Endothelial cell of umbilical vein (primary cell): ENCODE measurements at regions not wholly inside any gene's neighbourhood (a gene's known extent, or its start where the extent isn't known, plus 50 kb on each side); places are given as distances from the start of the nearest gene placed in this dataset.
"Not testable (repeated sequence)": the region's sequence is repeated elsewhere in the genome, so short reads cannot be mapped to it uniquely, and the experiment has no call there.

Experiments
- BruUV-seq: library from RNA; stranded (reverse); fragments of 400-500 nt; replicated peaks from 2 replicates; lab custom pipeline; 2021; lab: Mats Ljungman, UMichigan
- CTCF ChIA-PET: fragments of 300-600, 350-600 bp; sonication (Branson Sonifier 250); formaldehyde crosslinking; loops from one replicate; lab custom pipeline; 2021; ENCODE audit warnings: antibody characterized with exemption, inconsistent platforms; lab: Charles Lee
- POLR2A ChIA-PET: fragments of 300-600, 350-600 bp; sonication (Branson Sonifier 250); formaldehyde crosslinking; loops from one replicate; lab custom pipeline; 2021; ENCODE audit warnings: antibody characterized with exemption, inconsistent platforms; lab: Charles Lee
- DNase-seq: peaks from one replicate; pipeline ENCODE4 v3.0.0-alpha.2; 2011; ENCODE audit warnings: low read depth, low spot score
- FAIRE-seq: peaks from 2 replicates; lab custom pipeline; 2011; peaks lifted over from hg19 to GRCh38; lab: Jason Lieb, UNC
- H2AFZ ChIP-seq: 2 replicates; pipeline ENCODE4 v1.6.0; 2012; ENCODE audit warnings: low read depth, low read length, control low read depth, inconsistent platforms
- H3K27ac ChIP-seq: 2 replicates; pipeline ENCODE4 v1.5.1; 2011; ENCODE audit warnings: low read depth, mild to moderate bottlenecking, control low read depth, low read length, moderate library complexity; ENCODE audit not compliant: insufficient read depth
- H3K27me3 ChIP-seq, 2 experiments: 2 replicates each; pipeline versions ENCODE4 v1.6.0 to v1.6.1; 2011; ENCODE audit warnings: low read length in 2 of 2, mixed read lengths in 1 of 2; ENCODE audit not compliant: control insufficient read depth in 2 of 2, insufficient read depth in 2 of 2
- H3K36me3 ChIP-seq, 2 experiments: 2 replicates in 1 of 2; 3 replicates in 1 of 2; pipeline ENCODE4 v1.5.1; 2011; ENCODE audit warnings: low read length in 2 of 2, mild to moderate bottlenecking in 1 of 2, moderate library complexity in 1 of 2; ENCODE audit not compliant: control insufficient read depth in 2 of 2, insufficient read depth in 2 of 2; ENCODE audit errors: extremely low read depth in 1 of 2
- H3K4me1 ChIP-seq: 3 replicates; pipeline ENCODE4 v1.5.1; 2011; ENCODE audit warnings: mild to moderate bottlenecking, low read length; ENCODE audit not compliant: control insufficient read depth, insufficient read depth; ENCODE audit errors: extremely low read depth
- H3K4me2 ChIP-seq: 2 replicates; pipeline ENCODE4 v1.6.1; 2011; ENCODE audit warnings: low read length, control low read depth, mixed read lengths; ENCODE audit not compliant: insufficient read depth
- H3K4me3 ChIP-seq, 3 experiments: fragments of 200-600 bp in 1 of 3; sonication (generic), shearing (Covaris generic) in 1 of 3; replicated peaks in 1 of 3; 2 replicates each; pipeline ENCODE4 v1.5.1; 2011 to 2016; ENCODE audit warnings: control low read depth in 3 of 3, low read length in 3 of 3, mild to moderate bottlenecking in 2 of 3, inconsistent platforms in 1 of 3, low read depth in 1 of 3, moderate library complexity in 1 of 3; ENCODE audit not compliant: insufficient read depth in 1 of 3
- H3K79me2 ChIP-seq: 2 replicates; pipeline ENCODE4 v1.6.0; 2012; ENCODE audit warnings: low read length, inconsistent platforms; ENCODE audit not compliant: control insufficient read depth, insufficient read depth
- H3K9ac ChIP-seq: replicated peaks from 2 replicates; pipeline ENCODE3; 2011; ENCODE audit warnings: low read length, control low read depth; ENCODE audit not compliant: insufficient read depth; ENCODE audit errors: extremely low read depth
- H3K9me1 ChIP-seq: replicated peaks from 3 replicates; pipeline ENCODE4 v1.6.0; 2011; ENCODE audit warnings: mild to moderate bottlenecking, low read length; ENCODE audit not compliant: control insufficient read depth, insufficient read depth; ENCODE audit errors: extremely low read depth
- H3K9me3 ChIP-seq: replicated peaks from 2 replicates; pipeline ENCODE4 v1.5.1; 2012; ENCODE audit warnings: low read length, inconsistent platforms; ENCODE audit not compliant: control insufficient read depth, insufficient read depth
- H4K20me1 ChIP-seq: replicated peaks from 2 replicates; pipeline ENCODE3; 2011; ENCODE audit warnings: mild to moderate bottlenecking, low read length; ENCODE audit not compliant: control insufficient read depth, insufficient read depth; ENCODE audit errors: extremely low read depth
- EZH2 ChIP-seq: IDR thresholded peaks from 2 replicates; pipeline ENCODE4 v1.6.1; 2012; ENCODE audit warnings: borderline replicate concordance, low read depth, mild to moderate bottlenecking, moderate library complexity, low read length, inconsistent platforms; ENCODE audit not compliant: severe bottlenecking
- MYC ChIP-seq: IDR thresholded peaks from one replicate; pipeline ENCODE4 v1.6.1; 2011; ENCODE audit warnings: mild to moderate bottlenecking, low read depth, low read length
- POLR2A ChIP-seq: IDR thresholded peaks from 2 replicates; pipeline ENCODE4 v1.6.1; 2012; ENCODE audit warnings: low read depth, mild to moderate bottlenecking, control low read depth, low read length
- dilution Hi-C: fragments of 300-500 bp; cut with MboI; formaldehyde crosslinking; loops from one replicate; pipeline ENCODE4 v1.15.0; 2019; ENCODE audit warnings: low sequenced_read_pairs; ENCODE audit not compliant: extremely low pct_ligation_motif_present
- intact Hi-C: fragments of 100-400 bp; cut with micrococcal nuclease; formaldehyde crosslinking; loops from one replicate; pipeline ENCODE4 v1.10.0; 2022
- TF ChIP-seq, protein P1 (sequence below), 2 donors: IDR thresholded peaks; 1 replicate in 1 of 2; 2 replicates in 1 of 2; pipeline ENCODE4 v1.5.1; 2011; ENCODE audit warnings: low read length in 2 of 2, mild to moderate bottlenecking in 2 of 2, moderate library complexity in 2 of 2, control low read depth in 1 of 2, inconsistent platforms in 1 of 2, low read depth in 1 of 2; ENCODE audit not compliant: insufficient read depth in 1 of 2; ENCODE audit errors: extremely low read depth in 1 of 2

DNA sequence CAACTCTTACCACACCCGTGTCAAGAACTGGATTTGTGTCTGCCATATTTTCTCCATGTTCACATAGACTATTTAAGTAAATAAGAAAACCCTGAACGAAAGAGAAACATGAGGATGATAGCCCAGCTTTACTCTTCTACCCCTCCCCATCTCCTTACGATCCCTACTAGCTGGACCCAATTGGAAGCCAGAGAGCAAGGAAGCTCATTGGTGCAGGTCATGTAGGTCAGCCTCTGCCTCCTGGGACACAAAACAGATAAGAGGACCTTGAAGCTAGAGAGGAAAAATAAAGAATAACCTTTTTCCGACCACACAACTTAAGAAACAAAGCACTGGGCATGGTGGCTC is 124.6 kb upstream of the ATF7IP start:
- Histone ChIP-seq H3K4me3 (no peak overlapping the region), H3K36me3 (no peaks in the 10 kb centered on the region), H3K4me1 (peaks cover 10% of the 10 kb centered on the region), H4K20me1 (no peaks in the 10 kb centered on the region), H2AFZ (no peak overlapping the region), H3K79me2 (no peaks in the 10 kb centered on the region), H3K27me3 (no peaks in the 10 kb centered on the region), H3K27ac (no peak overlapping the region), H3K9me1 (no peaks in the 10 kb centered on the region), H3K9ac (no peak overlapping the region), H3K9me3 (no peaks in the 10 kb centered on the region), H3K4me2 (no peak overlapping the region)
- ChIA-PET CTCF (interaction anchor here (1.7 to 5.0 kb wide), 6 partner anchors 15 to 378 kb away, joined by 5 to 142 read pairs (median 22); partner anchors contain the start of gene ATF7IP), POLR2A (no interaction called here)
- dilution Hi-C loops (no loop called here), intact Hi-C loops (loop anchor here (1.0 kb wide), 1 partner anchor 124 kb away; the partner anchor contains the start of gene ATF7IP)
- no TSS peak for BruUV-seq
- FAIRE-seq: no peak
- TF ChIP-seq POLR2A (no peak), MYC (no peak), EZH2 (no peak)
- TF ChIP-seq, protein P1, sequence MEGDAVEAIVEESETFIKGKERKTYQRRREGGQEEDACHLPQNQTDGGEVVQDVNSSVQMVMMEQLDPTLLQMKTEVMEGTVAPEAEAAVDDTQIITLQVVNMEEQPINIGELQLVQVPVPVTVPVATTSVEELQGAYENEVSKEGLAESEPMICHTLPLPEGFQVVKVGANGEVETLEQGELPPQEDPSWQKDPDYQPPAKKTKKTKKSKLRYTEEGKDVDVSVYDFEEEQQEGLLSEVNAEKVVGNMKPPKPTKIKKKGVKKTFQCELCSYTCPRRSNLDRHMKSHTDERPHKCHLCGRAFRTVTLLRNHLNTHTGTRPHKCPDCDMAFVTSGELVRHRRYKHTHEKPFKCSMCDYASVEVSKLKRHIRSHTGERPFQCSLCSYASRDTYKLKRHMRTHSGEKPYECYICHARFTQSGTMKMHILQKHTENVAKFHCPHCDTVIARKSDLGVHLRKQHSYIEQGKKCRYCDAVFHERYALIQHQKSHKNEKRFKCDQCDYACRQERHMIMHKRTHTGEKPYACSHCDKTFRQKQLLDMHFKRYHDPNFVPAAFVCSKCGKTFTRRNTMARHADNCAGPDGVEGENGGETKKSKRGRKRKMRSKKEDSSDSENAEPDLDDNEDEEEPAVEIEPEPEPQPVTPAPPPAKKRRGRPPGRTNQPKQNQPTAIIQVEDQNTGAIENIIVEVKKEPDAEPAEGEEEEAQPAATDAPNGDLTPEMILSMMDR (IDR thresholded peaks at IDR 0.05; ENCODE audit: extremely low read depth in 1 of 2, insufficient read depth in 1 of 2, low read depth in 1 of 2, low read length in 2 of 2): no peak
- DNase-seq: no peak

DNA sequence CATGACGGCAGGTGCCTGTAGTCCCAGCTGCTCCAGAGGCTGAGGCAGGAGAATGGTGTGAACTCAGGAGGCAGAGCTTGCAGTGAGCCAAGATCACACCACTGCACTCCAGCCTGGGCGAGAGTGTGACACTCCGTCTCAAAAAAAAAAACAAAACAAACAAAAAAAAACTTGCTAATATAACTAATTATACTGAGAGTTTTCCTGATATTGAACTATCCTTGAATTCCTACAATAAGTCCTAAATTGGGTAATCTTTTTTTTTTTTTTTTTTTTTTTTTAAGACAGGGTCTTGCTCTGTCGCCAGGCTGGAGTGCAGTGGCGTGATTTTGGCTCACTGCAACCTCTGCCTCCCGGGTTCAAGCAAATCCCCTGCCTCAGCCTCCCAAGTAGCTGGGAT is 122.7 kb upstream of the ATF7IP start:
- H3K4me3 ChIP-seq, FAIRE-seq, intact Hi-C loops, POLR2A ChIA-PET, H3K4me2 ChIP-seq, H3K9me3 ChIP-seq, H4K20me1 ChIP-seq, H3K79me2 ChIP-seq, DNase-seq, BruUV-seq, H2AFZ ChIP-seq, H3K27ac ChIP-seq, H3K36me3 ChIP-seq, H3K9ac ChIP-seq, H3K9me1 ChIP-seq, CTCF ChIA-PET, H3K27me3 ChIP-seq, dilution Hi-C loops: not testable (repeated sequence)
- peaks cover 11% of the 10 kb centered on the region for H3K4me1 ChIP-seq
